ENCODE measurements at regions not wholly inside any gene's neighbourhood (a gene's known extent, or its start where the extent isn't known, plus 50 kb on each side); places are given as distances from the start of the nearest gene placed in this dataset.

DNA sequence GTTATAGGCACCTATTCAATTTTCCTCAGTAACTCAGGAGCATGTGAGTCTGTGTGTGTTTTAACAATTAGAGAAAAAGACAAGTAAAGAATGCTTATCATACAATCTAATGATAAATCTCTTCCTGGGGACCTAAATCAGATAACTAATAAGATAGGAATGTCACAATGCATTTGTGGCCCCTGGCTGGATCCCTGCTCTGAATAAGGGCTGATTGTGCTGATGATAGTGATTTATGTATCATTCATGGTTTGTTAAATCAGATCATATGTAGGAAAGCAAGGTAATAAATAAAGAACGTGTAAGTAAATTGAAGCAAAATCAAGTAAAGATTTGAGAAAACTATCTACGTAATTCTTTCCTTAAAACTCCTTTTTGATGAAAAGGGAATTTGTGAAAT lies 145.9 kb downstream of the C7orf25 start:
- no peak overlapping the region for H3K4me3 ChIP-seq (ENCODE audit: low read depth in 1 of 2, low read length in 2 of 2)
- no peaks in the 10 kb centered on the region for H3K4me1 ChIP-seq (ENCODE audit: control insufficient read depth in 2 of 2, insufficient read depth in 2 of 2, low read length in 1 of 2)
- no peaks in the 10 kb centered on the region for H3K36me3 ChIP-seq (ENCODE audit: control insufficient read depth in 2 of 2, insufficient read depth in 2 of 2, low read length in 1 of 2)
- no peak overlapping the region for H3K27ac ChIP-seq (ENCODE audit: low read depth in 2 of 2, low read length in 1 of 2)
- H3K9me3 ChIP-seq (ENCODE audit: control insufficient read depth in 2 of 2, insufficient read depth in 1 of 2, low read depth in 1 of 2, low read length in 1 of 2) = no peaks in the 10 kb centered on the region
- no peaks in the 10 kb centered on the region for H3K27me3 ChIP-seq (ENCODE audit: control insufficient read depth in 1 of 2, insufficient read depth in 2 of 2, low read length in 2 of 2)
- WGBS, 2 donors = 81 to 89% methylated on average over 2 of the region's 2 CpGs

DNA sequence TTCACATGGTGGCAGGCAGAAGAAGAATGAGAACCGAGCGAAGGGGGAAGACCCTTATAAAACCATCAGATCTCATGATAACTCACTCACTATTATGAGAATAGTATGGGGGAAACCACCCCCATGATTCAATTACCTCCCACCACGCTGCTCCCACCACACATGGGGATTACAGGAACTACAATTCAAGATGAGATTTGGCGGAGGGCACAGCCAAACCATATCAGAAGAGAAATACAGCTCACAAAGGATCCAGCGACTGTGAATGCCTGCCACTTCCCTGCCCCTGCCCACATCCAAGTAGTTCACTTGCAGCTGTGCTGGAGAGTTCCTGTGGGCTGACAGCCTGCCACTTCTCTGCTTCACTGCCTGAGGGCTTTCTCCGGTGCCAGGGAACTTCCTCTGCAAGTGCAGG lies 148.7 kb downstream of the C7orf25 start:
- Histone ChIP-seq H3K36me3 (ENCODE audit: control insufficient read depth in 2 of 2, insufficient read depth in 2 of 2, low read length in 1 of 2) (no peaks in the 10 kb centered on the region), H3K27me3 (ENCODE audit: control insufficient read depth in 1 of 2, insufficient read depth in 2 of 2, low read length in 2 of 2) (no peaks in the 10 kb centered on the region), H3K4me1 (ENCODE audit: control insufficient read depth in 2 of 2, insufficient read depth in 2 of 2, low read length in 1 of 2) (no peaks in the 10 kb centered on the region), H3K9me3 (ENCODE audit: control insufficient read depth in 2 of 2, insufficient read depth in 1 of 2, low read depth in 1 of 2, low read length in 1 of 2) (peaks cover 0 to 3% of the 10 kb centered on the region in 2 donors), H3K4me3 (ENCODE audit: low read depth in 1 of 2, low read length in 2 of 2) (no peak overlapping the region), H3K27ac (ENCODE audit: low read depth in 2 of 2, low read length in 1 of 2) (no peak overlapping the region)
- 54 to 59% methylated on average over 6 of the region's 6 CpGs for WGBS, 2 donors

DNA sequence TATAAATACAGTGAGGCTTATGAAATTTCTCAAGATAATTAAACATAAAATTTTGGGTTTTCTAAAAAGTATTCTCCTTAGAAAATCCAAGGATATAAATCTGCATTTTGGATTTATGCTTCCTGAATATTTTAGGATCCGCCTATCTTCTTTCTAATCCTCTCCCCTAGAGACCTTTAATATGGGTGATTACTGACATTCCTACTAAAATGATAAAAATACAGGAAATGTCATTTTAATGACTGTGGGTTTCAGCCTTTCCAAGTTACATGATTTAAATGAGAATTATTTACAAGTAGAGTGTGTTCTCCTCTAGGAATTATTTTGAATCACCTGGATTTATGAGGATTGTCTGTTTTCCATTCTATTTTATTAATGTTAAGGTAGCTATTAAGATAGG lies 150.4 kb downstream of the C7orf25 start:
- H3K4me1 ChIP-seq (ENCODE audit: control insufficient read depth in 2 of 2, insufficient read depth in 2 of 2, low read length in 1 of 2) = no peaks in the 10 kb centered on the region
- 87 to 88% methylated on average over 1 of the region's 1 CpG for WGBS, 2 donors
- no peaks in the 10 kb centered on the region for H3K36me3 ChIP-seq (ENCODE audit: control insufficient read depth in 2 of 2, insufficient read depth in 2 of 2, low read length in 1 of 2)
- H3K9me3 ChIP-seq (ENCODE audit: control insufficient read depth in 2 of 2, insufficient read depth in 1 of 2, low read depth in 1 of 2, low read length in 1 of 2) = peaks cover 0 to 3% of the 10 kb centered on the region in 2 donors
- no peak overlapping the region for H3K4me3 ChIP-seq (ENCODE audit: low read depth in 1 of 2, low read length in 2 of 2)
- no peak overlapping the region for H3K27ac ChIP-seq (ENCODE audit: low read depth in 2 of 2, low read length in 1 of 2)
- no peaks in the 10 kb centered on the region for H3K27me3 ChIP-seq (ENCODE audit: control insufficient read depth in 1 of 2, insufficient read depth in 2 of 2, low read length in 2 of 2)

DNA sequence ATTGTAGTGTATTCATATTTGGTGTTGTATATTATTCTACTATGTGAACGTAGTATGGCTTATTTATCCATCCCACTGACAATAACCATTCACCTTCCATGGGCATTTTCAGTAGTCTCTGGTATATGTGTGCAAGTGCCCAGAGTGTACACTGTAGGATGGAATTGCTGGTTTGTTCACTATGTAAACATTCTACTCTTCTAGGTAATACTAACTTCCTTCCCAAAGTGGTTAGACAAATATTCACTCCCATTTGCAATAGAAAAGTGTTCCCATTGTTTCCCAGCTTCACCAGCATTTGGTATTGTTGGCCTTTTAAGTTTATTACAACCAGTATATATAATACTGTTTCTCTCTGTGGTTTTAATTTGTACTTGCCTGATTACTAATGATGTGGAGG lies 153.7 kb downstream of the C7orf25 start:
- no peaks in the 10 kb centered on the region for H3K36me3 ChIP-seq (ENCODE audit: control insufficient read depth in 2 of 2, insufficient read depth in 2 of 2, low read length in 1 of 2)
- no peak overlapping the region for H3K4me3 ChIP-seq (ENCODE audit: low read depth in 1 of 2, low read length in 2 of 2)
- H3K27me3 ChIP-seq (ENCODE audit: control insufficient read depth in 1 of 2, insufficient read depth in 2 of 2, low read length in 2 of 2) = no peaks in the 10 kb centered on the region
- H3K9me3 ChIP-seq (ENCODE audit: control insufficient read depth in 2 of 2, insufficient read depth in 1 of 2, low read depth in 1 of 2, low read length in 1 of 2) = peaks cover 0 to 3% of the 10 kb centered on the region in 2 donors
- 78 to 88% methylated on average over 1 of the region's 1 CpG for WGBS, 2 donors
- no peaks in the 10 kb centered on the region for H3K4me1 ChIP-seq (ENCODE audit: control insufficient read depth in 2 of 2, insufficient read depth in 2 of 2, low read length in 1 of 2)
- no peak overlapping the region for H3K27ac ChIP-seq (ENCODE audit: low read depth in 2 of 2, low read length in 1 of 2)

DNA sequence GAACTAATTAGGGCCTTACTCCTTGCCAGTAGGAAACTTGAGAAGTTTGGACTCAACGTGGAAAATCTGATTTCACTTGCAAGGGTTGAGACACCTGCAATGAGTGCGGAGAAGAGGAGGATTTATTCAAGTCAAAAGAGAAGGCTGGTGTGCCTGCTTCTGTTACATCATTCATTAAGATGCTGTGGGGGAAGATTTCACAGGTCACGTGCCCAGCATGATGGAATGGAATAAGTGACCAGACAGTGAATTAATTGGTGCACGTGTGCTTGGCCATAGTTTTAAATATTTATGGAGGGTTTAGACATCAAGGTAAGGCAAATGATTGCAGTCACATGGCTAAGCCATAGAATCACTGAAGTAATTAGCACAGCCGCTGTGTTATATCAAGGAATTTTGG lies 155.0 kb downstream of the C7orf25 start:
- H3K9me3 ChIP-seq (ENCODE audit: control insufficient read depth in 2 of 2, insufficient read depth in 1 of 2, low read depth in 1 of 2, low read length in 1 of 2) = peaks cover 0 to 3% of the 10 kb centered on the region in 2 donors
- no peaks in the 10 kb centered on the region for H3K36me3 ChIP-seq (ENCODE audit: control insufficient read depth in 2 of 2, insufficient read depth in 2 of 2, low read length in 1 of 2)
- H3K4me1 ChIP-seq (ENCODE audit: control insufficient read depth in 2 of 2, insufficient read depth in 2 of 2, low read length in 1 of 2) = no peaks in the 10 kb centered on the region
- no peak overlapping the region for H3K4me3 ChIP-seq (ENCODE audit: low read depth in 1 of 2, low read length in 2 of 2)
- H3K27me3 ChIP-seq (ENCODE audit: control insufficient read depth in 1 of 2, insufficient read depth in 2 of 2, low read length in 2 of 2) = no peaks in the 10 kb centered on the region
- H3K27ac ChIP-seq (ENCODE audit: low read depth in 2 of 2, low read length in 1 of 2) = no peak overlapping the region
- WGBS, 2 donors = 76 to 81% methylated on average over 5 of the region's 5 CpGs

DNA sequence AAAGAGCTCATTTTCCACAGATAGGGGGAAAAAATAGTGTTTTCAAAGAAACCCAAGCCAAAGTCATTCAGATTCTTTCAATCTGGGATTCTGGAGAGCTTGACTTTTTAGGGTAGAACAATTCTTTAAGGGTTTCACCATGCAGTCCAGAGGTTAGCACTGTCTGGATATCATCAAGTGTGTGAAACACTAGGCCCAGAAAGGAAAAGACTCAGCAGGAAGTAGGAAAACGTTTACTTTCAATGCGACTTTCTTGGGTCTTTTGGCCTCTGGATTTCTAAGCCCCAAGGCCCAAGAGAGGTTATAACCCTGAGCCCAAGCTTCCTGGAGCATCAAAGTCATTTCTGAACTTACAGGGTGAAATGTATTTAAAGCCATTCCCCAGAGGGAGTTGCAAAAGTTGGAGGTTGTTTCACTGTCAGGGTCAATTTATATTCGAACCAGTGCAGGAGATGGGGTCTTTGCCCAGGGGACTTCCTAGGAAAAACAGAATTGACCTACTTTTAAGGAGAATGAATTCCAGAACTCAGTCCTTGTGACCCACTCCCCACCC lies 158.0 kb downstream of the C7orf25 start:
- Histone ChIP-seq H3K4me1 (ENCODE audit: control insufficient read depth in 2 of 2, insufficient read depth in 2 of 2, low read length in 1 of 2) (no peaks in the 10 kb centered on the region), H3K27me3 (ENCODE audit: control insufficient read depth in 1 of 2, insufficient read depth in 2 of 2, low read length in 2 of 2) (no peaks in the 10 kb centered on the region), H3K27ac (ENCODE audit: low read depth in 2 of 2, low read length in 1 of 2) (no peak overlapping the region), H3K4me3 (ENCODE audit: low read depth in 1 of 2, low read length in 2 of 2) (no peak overlapping the region), H3K9me3 (ENCODE audit: control insufficient read depth in 2 of 2, insufficient read depth in 1 of 2, low read depth in 1 of 2, low read length in 1 of 2) (peaks cover 0 to 2% of the 10 kb centered on the region in 2 donors), H3K36me3 (ENCODE audit: control insufficient read depth in 2 of 2, insufficient read depth in 2 of 2, low read length in 1 of 2) (no peaks in the 10 kb centered on the region)
- WGBS, 2 donors = 50 to 52% methylated on average over 3 of the region's 3 CpGs

DNA sequence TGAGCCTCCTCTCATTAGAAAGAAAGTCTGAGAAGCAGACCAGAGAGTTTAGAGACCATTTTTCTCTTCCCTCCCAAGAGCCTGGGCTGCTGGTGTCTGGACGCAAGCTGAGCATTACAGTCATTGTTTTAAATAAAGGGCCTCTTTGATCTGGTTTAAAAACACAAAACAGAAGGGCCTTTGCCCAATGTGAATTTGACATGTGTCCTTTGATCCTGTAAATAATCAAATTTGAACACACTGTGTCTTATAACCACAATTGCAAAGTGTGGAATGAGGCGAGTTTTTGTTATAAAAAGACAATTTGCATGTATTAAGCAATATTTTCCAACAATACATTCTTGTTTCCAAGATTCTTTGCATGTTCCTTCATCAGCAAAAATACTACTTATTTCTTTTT lies 158.5 kb downstream of the C7orf25 start:
- no peaks in the 10 kb centered on the region for H3K27me3 ChIP-seq (ENCODE audit: control insufficient read depth in 1 of 2, insufficient read depth in 2 of 2, low read length in 2 of 2)
- no peaks in the 10 kb centered on the region for H3K36me3 ChIP-seq (ENCODE audit: control insufficient read depth in 2 of 2, insufficient read depth in 2 of 2, low read length in 1 of 2)
- H3K9me3 ChIP-seq (ENCODE audit: control insufficient read depth in 2 of 2, insufficient read depth in 1 of 2, low read depth in 1 of 2, low read length in 1 of 2) = no peaks in the 10 kb centered on the region
- H3K4me3 ChIP-seq (ENCODE audit: low read depth in 1 of 2, low read length in 2 of 2) = no peak overlapping the region
- H3K27ac ChIP-seq (ENCODE audit: low read depth in 2 of 2, low read length in 1 of 2) = no peak overlapping the region
- no peaks in the 10 kb centered on the region for H3K4me1 ChIP-seq (ENCODE audit: control insufficient read depth in 2 of 2, insufficient read depth in 2 of 2, low read length in 1 of 2)
- WGBS, 2 donors = 45 to 69% methylated on average over 2 of the region's 2 CpGs

DNA sequence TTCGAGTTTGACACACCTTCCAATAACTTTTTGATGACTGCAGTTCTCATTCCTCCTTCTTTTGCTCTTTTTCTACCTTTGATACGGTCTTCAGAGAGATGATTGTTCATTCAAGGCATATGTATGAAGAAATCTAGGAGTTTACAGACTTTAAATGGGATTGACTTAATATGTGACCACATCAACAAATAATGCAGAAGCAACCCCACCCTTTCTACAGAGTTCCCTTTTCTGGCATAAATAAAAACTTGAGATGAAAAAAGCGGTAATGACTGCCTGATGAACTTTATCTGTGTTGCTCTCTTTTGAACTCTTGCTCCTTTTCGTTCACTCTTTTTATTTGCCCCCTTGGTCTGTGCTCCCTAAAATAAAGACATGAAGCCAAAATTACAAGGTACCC lies 161.7 kb downstream of the C7orf25 start:
- H3K27ac ChIP-seq (ENCODE audit: low read depth in 2 of 2, low read length in 1 of 2) = no peak overlapping the region
- 61 to 77% methylated on average over 4 of the region's 4 CpGs for whole genome bisulfite sequencing, 2 donors
- no peaks in the 10 kb centered on the region for H3K27me3 ChIP-seq (ENCODE audit: control insufficient read depth in 1 of 2, insufficient read depth in 2 of 2, low read length in 2 of 2)
- H3K36me3 ChIP-seq (ENCODE audit: control insufficient read depth in 2 of 2, insufficient read depth in 2 of 2, low read length in 1 of 2) = no peaks in the 10 kb centered on the region
- no peak overlapping the region for H3K4me3 ChIP-seq (ENCODE audit: low read depth in 1 of 2, low read length in 2 of 2)
- no peaks in the 10 kb centered on the region for H3K9me3 ChIP-seq (ENCODE audit: control insufficient read depth in 2 of 2, insufficient read depth in 1 of 2, low read depth in 1 of 2, low read length in 1 of 2)
- no peaks in the 10 kb centered on the region for H3K4me1 ChIP-seq (ENCODE audit: control insufficient read depth in 2 of 2, insufficient read depth in 2 of 2, low read length in 1 of 2)

DNA sequence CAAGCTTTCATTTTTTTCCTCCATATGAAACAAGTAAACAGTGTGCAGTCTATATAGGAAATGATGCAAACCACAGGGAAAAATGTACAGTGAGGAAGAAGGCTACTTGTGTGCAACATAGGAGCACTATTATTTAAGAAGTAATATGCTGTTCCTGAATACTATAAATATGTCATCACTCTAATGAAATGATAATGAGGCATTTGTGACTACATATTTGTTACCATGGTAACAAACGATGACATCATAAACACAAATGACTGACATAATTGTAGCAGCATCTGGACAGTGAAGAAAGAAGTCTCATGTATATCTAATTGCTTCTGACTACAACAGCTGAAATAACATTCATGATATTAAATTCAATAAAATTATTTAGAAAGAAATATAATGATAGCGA lies 164.8 kb downstream of the C7orf25 start:
- WGBS, 2 donors = 83 to 85% methylated on average over 2 of the region's 2 CpGs
- H3K36me3 ChIP-seq (ENCODE audit: control insufficient read depth in 2 of 2, insufficient read depth in 2 of 2, low read length in 1 of 2) = no peaks in the 10 kb centered on the region
- H3K27me3 ChIP-seq (ENCODE audit: control insufficient read depth in 1 of 2, insufficient read depth in 2 of 2, low read length in 2 of 2) = no peaks in the 10 kb centered on the region
- H3K4me1 ChIP-seq (ENCODE audit: control insufficient read depth in 2 of 2, insufficient read depth in 2 of 2, low read length in 1 of 2) = no peaks in the 10 kb centered on the region
- no peaks in the 10 kb centered on the region for H3K9me3 ChIP-seq (ENCODE audit: control insufficient read depth in 2 of 2, insufficient read depth in 1 of 2, low read depth in 1 of 2, low read length in 1 of 2)
- no peak overlapping the region for H3K4me3 ChIP-seq (ENCODE audit: low read depth in 1 of 2, low read length in 2 of 2)
- H3K27ac ChIP-seq (ENCODE audit: low read depth in 2 of 2, low read length in 1 of 2) = no peak overlapping the region

DNA sequence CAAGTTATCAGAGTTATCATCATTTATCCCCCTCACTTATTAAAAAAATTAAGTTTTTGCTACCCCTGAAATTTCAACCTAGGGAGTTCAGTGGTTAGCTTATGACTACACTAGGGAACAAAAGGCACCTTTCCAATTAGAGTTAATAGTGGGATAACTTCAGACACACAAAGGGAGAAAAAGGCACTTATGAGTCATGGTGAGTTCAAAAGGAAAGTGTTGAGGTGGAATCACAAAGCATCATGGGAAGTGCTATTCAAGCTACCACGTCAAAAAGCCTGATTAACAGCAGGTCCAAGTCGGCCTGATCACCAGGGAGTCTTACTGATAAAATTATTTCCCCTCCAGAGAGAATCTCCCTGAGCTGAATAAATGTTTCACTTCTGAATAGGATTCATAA lies 165.7 kb downstream of the C7orf25 start:
- Histone ChIP-seq H3K9me3 (ENCODE audit: control insufficient read depth in 2 of 2, insufficient read depth in 1 of 2, low read depth in 1 of 2, low read length in 1 of 2) (no peaks in the 10 kb centered on the region), H3K27me3 (ENCODE audit: control insufficient read depth in 1 of 2, insufficient read depth in 2 of 2, low read length in 2 of 2) (no peaks in the 10 kb centered on the region), H3K36me3 (ENCODE audit: control insufficient read depth in 2 of 2, insufficient read depth in 2 of 2, low read length in 1 of 2) (no peaks in the 10 kb centered on the region), H3K4me1 (ENCODE audit: control insufficient read depth in 2 of 2, insufficient read depth in 2 of 2, low read length in 1 of 2) (no peaks in the 10 kb centered on the region), H3K4me3 (ENCODE audit: low read depth in 1 of 2, low read length in 2 of 2) (no peak overlapping the region), H3K27ac (ENCODE audit: low read depth in 2 of 2, low read length in 1 of 2) (no peak overlapping the region)
- 29 to 35% methylated on average over 2 of the region's 2 CpGs for WGBS, 2 donors

Data from esophagus (tissue), 2 donors.